Prostate gland (tissue), 2 donors: ENCODE measurements at regions not wholly inside any gene's neighbourhood (a gene's known extent, or its start where the extent isn't known, plus 50 kb on each side); places are given as distances from the start of the nearest gene placed in this dataset.

ENCODE experiments used
- CTCF ChIP-seq, 4 experiments: fragments of 200-600 bp in 2 of 4; fragments of 450-650 bp in 2 of 4; sonication (generic) in 2 of 4; IDR thresholded peaks; 1 replicate in 3 of 4; 2 replicates in 1 of 4; pipeline ENCODE4 v1.5.1; 2016 to 2019; ENCODE audit warnings: antibody characterized with exemption in 4 of 4, mild to moderate bottlenecking in 2 of 4, moderate library complexity in 2 of 4
- POLR2A ChIP-seq: fragments of 450-650 bp; IDR thresholded peaks from one replicate; pipeline ENCODE4 v1.6.1; 2016; ENCODE audit warnings: antibody characterized with exemption, mild to moderate bottlenecking

- TF ChIP-seq CTCF (IDR thresholded peaks at IDR 0.05) (no peak), POLR2A (no peak)
These were observed 126.2 kb upstream of the DAB1 start for GRCh38 chr1:57550092-57550491.
